HG03066 (cell line): ENCODE measurements at regions not wholly inside any gene's neighbourhood (a gene's known extent, or its start where the extent isn't known, plus 50 kb on each side); places are given as distances from the start of the nearest gene placed in this dataset.

Source experiments
- ATAC-seq: cut with Tn5 transposase; IDR thresholded peaks from one replicate; pipeline ENCODE4 v1.9.1; 2021; ENCODE audit warnings: low read depth; ENCODE audit not compliant: unreplicated experiment

- ATAC-seq, result no peak
These were observed 263.9 kb downstream of the C16orf95 start for GRCh38 chr16:87053016-87053982.

GRCh38 chr16:87054154-87054553, 263.0 kb downstream of the C16orf95 start:
- ATAC-seq, result no peak

GRCh38 chr16:87054856-87055255, 262.3 kb downstream of the C16orf95 start:
- ATAC-seq, result no peak

DNA sequence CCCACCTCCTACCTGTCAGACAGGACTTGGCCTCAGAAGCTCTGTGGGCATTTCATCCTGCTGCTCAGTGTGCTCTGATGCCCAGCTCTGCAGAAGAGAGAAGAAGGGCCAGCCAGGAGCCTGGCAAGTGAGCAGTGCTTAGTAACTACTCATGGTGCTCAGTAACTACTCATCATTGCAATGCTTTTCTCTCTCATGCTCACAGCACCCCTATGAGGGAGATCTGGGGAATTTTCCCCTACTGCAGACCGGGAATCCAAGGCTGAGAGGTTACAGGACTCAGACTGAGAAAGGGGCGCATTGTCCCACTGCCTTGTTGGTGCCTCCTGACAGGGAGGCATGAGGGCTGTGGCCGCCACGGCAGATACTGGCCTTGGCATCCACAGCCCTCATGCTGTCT, 261.1 kb downstream of the C16orf95 start:
- ATAC-seq, result no peak

DNA sequence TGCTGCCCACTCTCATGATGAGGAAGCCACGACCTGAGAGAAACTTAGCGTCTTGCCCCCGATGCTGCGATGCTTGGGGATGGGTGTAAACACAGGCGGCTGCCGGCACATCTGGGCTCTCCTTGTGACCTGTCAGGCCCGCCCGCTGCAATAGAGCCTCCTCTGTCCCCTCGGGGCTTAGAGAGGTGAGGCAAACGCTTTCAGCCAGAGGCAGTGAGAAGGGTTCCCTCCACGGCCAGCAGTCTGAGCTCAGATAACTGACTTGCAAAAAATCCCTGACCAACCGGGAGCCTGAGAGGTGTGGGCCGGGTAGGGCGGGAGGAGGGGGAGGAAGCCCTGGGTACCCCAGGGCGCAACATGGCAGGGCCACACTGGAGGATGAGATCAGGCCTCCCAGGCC, 260.6 kb downstream of the C16orf95 start:
- no peak for ATAC-seq

GRCh38 chr16:87057211-87057881, 259.8 kb downstream of the C16orf95 start:
- no peak for ATAC-seq

- ATAC-seq, result no peak
These were observed 259.1 kb downstream of the C16orf95 start for GRCh38 chr16:87057951-87058560.

GRCh38 chr16:87058728-87059250, 258.4 kb downstream of the C16orf95 start:
- ATAC-seq, result no peak

GRCh38 chr16:87060034-87060986, 256.9 kb downstream of the C16orf95 start:
- no peak for ATAC-seq

DNA sequence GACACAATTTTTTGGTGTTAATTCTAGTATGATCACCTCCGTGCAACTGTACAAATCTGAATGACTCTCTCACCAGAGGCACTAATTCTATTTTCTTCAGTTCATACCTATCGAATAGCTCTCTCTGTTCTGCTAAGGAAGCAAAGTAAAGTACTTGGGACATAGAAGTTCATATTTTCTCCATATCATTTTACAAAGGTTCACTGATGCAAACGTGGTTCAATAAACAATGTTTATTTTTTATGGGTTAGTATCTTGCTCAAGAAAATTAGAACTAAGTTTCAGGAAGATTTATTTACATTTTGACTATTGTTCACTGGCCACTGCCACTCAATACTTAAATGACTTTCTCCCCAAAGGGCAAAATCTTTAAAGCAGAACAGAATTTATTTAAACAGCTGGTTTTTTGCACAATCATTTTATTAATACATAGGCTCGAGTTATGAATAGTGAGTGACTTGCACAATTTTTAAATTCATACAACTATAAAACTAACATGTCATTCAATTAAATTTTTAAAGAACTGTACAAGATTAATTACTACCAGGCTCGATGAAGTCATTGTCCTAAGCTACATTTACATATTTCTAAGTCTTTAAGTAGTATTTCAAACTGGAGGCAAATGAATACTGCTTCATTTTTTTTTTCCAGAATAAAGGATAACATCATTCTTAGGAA, 255.8 kb downstream of the C16orf95 start:
- no peak for ATAC-seq

DNA sequence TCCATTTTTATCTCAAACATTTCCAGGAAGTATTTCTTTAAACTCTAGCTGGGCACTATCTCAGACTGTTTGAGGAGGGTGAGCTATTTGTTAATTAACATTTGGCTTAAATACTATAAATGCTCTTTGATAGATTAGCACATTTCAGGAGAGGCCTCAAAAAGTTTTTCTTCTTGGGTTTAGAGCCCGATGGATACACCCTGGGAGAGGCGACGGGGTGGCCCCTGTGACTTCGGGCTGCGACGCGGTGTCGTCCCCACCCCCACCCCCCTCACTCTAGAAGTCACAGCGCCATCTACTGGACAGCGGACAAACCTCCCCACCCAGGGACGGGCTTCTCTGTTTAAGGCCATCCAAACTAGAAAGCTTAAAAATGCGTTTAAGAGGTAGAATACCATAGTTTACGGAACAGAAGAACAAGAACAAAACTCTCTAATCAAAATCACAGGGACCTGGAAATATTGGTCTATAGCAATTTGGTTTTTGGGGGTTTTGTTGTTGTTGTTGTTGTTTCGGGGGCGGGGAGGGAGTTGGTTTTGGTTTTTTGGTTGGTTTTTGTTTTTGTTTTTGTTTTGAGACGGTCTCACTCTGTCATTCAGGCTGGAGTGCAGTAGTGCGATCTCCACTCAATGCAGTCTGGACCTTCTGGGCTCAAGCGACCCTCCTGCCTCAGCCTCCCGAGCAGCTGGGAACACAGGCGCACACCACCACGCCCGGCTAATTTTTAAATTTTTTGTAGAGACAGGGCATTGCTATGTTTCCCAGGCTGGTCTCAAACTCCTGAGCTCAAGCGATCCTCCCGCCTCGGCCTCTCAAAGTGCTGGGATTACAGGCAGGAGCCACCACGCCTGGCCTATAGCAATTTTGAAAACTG, 254.4 kb downstream of the C16orf95 start:
- no peak for ATAC-seq

DNA sequence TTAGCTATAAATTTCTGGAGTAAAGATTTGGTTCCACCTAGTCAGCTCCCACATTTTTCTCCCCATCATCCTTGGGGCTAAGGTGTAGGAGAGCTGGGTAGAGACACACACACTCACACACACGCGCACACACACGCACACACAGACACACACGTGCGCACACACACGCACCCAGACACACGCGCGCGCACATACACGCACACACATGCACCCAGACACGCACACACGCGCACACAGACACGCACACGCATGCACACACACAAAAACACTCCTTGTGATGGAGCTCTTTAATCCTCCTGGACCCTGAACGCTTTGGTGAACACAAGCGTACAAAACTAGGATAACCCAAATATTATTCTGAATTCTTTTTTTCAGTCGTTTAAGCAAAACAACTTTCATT, 253.6 kb downstream of the C16orf95 start:
- no peak for ATAC-seq

DNA sequence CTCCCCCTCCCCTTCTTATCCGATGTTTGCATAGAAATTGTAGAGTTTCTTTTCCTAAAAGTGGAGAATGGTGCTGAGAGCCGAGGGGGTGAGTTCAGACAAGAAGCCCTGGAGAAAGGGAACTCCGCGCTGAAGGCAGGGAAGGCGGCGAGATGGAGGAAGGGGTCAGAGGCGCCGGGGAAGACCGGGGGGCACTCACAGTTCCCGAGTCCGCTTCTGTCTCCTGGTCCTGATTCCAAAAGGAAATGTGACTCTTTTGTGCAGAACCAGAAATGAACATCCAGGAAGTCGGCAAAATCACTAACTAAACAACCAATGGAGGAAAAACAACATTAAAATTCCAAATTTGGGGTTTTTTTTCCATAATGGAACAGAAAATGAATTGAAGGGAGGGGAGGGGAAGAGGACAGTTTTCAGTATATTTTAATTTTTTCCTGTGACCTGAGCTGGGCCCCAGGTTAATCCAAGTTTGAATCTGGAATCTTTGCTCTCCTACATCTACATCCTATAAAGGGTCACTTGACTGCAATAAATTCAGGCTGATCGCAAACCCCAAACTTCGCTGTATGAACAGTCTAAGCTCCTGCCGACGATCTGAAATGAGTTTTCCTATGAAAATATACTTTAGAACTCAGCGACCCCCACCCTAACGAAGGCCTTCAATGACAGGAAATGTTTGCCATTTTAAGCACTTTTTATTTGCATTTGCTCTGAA, 252.3 kb downstream of the C16orf95 start:
- no peak for ATAC-seq

DNA sequence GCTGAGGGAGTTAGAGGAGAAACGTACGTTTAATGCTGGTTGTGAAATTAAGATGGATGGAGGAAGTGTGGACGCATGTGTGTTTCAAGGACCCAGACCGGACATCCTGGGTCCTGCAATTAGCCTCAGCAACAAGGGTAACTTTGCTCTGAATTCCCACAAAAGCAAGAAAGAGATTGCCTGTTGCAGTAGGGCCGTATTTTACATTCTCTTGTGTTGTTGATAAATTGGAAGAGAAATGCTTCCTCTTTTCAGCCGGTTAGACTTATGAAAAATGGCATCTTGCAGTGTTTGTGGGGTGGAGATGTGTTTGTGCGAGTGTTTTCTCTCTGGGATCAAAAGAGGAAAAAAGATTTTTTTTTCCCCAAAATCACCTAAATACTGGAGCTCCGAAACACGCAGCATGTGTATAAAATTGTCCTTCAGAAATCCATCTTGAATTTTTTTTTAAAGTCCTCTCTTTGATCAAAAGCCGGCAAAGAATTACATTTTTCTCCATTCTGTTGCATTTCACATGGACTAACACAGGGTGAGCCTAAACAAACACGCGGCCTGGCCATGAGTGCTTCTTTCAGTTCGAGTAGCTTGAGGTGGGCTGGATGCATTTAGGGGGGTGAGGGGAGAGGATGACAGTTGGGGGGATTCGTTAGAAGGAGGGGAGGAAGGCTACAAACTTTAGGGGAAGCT, 251.6 kb downstream of the C16orf95 start:
- ATAC-seq, result no peak

- ATAC-seq, result no peak
These were observed 250.8 kb downstream of the C16orf95 start for GRCh38 chr16:87066133-87067002.

- no peak for ATAC-seq
These were observed 250.1 kb downstream of the C16orf95 start for GRCh38 chr16:87067003-87067556.
